ENCODE measurements at regions not wholly inside any gene's neighbourhood (a gene's known extent, or its start where the extent isn't known, plus 50 kb on each side); places are given as distances from the start of the nearest gene placed in this dataset.

DNA sequence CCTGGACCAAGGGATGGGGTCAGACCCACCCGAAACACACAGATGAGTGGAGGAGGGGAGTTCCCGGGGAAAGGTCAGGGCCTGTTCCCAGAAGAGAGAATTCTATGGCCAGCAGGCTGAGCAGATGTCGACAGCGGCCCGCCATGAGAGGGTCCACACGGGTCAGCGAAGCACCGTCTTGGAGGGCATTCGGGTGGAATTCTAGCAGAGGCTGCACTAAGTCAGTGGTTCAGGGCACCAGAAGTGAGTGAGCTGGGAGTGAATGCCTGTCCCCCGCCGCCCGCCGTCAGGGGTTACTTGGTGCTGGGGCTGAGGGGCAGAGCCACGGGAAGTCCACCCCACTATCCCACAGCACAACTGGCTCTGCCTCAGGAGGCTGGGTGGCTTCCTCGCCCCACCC lies 96.2 kb upstream of the VSTM2B start:
- TF ChIP-seq, protein P1, sequence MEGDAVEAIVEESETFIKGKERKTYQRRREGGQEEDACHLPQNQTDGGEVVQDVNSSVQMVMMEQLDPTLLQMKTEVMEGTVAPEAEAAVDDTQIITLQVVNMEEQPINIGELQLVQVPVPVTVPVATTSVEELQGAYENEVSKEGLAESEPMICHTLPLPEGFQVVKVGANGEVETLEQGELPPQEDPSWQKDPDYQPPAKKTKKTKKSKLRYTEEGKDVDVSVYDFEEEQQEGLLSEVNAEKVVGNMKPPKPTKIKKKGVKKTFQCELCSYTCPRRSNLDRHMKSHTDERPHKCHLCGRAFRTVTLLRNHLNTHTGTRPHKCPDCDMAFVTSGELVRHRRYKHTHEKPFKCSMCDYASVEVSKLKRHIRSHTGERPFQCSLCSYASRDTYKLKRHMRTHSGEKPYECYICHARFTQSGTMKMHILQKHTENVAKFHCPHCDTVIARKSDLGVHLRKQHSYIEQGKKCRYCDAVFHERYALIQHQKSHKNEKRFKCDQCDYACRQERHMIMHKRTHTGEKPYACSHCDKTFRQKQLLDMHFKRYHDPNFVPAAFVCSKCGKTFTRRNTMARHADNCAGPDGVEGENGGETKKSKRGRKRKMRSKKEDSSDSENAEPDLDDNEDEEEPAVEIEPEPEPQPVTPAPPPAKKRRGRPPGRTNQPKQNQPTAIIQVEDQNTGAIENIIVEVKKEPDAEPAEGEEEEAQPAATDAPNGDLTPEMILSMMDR (IDR thresholded peaks at IDR 0.05) = no peak
- no peak for TF ChIP-seq POLR2AphosphoS5 (IDR thresholded peaks at IDR 0.05; ENCODE audit: low read depth, low read length)
- TF ChIP-seq SIN3A (IDR thresholded peaks at IDR 0.05; ENCODE audit: borderline replicate concordance, insufficient read depth, low read depth, low read length) = no peak
- TF ChIP-seq, protein P2, sequence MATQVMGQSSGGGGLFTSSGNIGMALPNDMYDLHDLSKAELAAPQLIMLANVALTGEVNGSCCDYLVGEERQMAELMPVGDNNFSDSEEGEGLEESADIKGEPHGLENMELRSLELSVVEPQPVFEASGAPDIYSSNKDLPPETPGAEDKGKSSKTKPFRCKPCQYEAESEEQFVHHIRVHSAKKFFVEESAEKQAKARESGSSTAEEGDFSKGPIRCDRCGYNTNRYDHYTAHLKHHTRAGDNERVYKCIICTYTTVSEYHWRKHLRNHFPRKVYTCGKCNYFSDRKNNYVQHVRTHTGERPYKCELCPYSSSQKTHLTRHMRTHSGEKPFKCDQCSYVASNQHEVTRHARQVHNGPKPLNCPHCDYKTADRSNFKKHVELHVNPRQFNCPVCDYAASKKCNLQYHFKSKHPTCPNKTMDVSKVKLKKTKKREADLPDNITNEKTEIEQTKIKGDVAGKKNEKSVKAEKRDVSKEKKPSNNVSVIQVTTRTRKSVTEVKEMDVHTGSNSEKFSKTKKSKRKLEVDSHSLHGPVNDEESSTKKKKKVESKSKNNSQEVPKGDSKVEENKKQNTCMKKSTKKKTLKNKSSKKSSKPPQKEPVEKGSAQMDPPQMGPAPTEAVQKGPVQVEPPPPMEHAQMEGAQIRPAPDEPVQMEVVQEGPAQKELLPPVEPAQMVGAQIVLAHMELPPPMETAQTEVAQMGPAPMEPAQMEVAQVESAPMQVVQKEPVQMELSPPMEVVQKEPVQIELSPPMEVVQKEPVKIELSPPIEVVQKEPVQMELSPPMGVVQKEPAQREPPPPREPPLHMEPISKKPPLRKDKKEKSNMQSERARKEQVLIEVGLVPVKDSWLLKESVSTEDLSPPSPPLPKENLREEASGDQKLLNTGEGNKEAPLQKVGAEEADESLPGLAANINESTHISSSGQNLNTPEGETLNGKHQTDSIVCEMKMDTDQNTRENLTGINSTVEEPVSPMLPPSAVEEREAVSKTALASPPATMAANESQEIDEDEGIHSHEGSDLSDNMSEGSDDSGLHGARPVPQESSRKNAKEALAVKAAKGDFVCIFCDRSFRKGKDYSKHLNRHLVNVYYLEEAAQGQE (IDR thresholded peaks at IDR 0.05; ENCODE audit: insufficient read depth in 1 of 2, low read depth in 2 of 2, low read length in 1 of 2) = no peak
